ENCODE measurements at regions not wholly inside any gene's neighbourhood (a gene's known extent, or its start where the extent isn't known, plus 50 kb on each side); places are given as distances from the start of the nearest gene placed in this dataset.

DNA sequence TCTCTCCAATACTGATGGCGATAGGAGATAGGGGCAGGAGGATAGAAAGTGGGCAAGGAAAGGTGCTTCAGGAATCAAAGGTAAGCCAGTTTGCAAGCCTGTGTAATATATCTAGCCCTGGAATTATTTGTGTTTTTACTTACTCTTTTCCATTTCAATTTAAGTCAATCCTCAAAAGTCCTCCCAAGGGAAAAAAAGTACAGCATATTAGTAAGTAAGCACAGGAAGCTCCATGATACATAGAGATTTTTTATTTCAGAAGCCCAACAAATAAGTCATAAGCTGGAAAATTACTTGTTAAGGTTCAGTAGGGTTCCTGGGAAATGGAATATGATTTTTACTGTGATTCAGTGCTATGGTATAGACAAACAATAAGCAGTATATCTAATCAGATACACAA is 337.7 kb upstream of the DUSP10 start:
- no peak for DNase-seq (ENCODE audit: extremely low read depth, insufficient read length)
- Histone ChIP-seq H3K27me3 (replicated peaks; ENCODE audit: control insufficient read depth, insufficient read depth, low read length) (no peaks in the 10 kb centered on the region), H3K36me3 (ENCODE audit: control insufficient read depth, insufficient read depth, low read length) (no peaks in the 10 kb centered on the region), H3K4me3 (replicated peaks; ENCODE audit: low read depth, low read length) (no peak overlapping the region)
- TF ChIP-seq, protein P1, sequence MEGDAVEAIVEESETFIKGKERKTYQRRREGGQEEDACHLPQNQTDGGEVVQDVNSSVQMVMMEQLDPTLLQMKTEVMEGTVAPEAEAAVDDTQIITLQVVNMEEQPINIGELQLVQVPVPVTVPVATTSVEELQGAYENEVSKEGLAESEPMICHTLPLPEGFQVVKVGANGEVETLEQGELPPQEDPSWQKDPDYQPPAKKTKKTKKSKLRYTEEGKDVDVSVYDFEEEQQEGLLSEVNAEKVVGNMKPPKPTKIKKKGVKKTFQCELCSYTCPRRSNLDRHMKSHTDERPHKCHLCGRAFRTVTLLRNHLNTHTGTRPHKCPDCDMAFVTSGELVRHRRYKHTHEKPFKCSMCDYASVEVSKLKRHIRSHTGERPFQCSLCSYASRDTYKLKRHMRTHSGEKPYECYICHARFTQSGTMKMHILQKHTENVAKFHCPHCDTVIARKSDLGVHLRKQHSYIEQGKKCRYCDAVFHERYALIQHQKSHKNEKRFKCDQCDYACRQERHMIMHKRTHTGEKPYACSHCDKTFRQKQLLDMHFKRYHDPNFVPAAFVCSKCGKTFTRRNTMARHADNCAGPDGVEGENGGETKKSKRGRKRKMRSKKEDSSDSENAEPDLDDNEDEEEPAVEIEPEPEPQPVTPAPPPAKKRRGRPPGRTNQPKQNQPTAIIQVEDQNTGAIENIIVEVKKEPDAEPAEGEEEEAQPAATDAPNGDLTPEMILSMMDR (IDR thresholded peaks at IDR 0.05; ENCODE audit: insufficient read depth, low read length, poor library complexity, severe bottlenecking): no peak

- no peaks in the 10 kb centered on the region for H3K27me3 ChIP-seq (replicated peaks; ENCODE audit: control insufficient read depth, insufficient read depth, low read length)
- no peak overlapping the region for H3K4me3 ChIP-seq (replicated peaks; ENCODE audit: low read depth, low read length)
- TF ChIP-seq, protein P1 (IDR thresholded peaks at IDR 0.05; ENCODE audit: insufficient read depth, low read length, poor library complexity, severe bottlenecking): no peak
- no peak for DNase-seq (ENCODE audit: extremely low read depth, insufficient read length)
- H3K36me3 ChIP-seq (ENCODE audit: control insufficient read depth, insufficient read depth, low read length): no peaks in the 10 kb centered on the region
Measured at GRCh38 chr1:222077206-222077605, 335.3 kb upstream of the DUSP10 start.

DNA sequence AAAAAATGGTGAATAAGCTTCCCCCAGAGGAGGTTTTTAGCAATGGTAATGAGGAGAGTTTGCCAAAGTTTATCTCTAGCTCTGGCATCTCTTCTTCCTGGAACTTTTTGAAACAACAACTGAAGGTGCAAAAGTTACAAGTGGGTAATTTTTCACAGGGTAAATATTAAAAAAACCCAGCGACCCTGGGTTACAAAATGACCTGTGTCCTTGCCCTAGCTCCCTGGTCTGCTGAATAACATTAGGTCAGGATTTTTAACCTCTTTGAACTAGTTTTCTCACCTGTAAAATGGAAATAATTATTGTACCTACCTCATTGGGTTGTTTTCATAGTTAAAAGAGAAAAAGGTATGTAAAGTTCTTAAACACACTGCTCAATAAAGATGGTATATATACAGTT is 332.4 kb upstream of the DUSP10 start:
- TF ChIP-seq, protein P1 (IDR thresholded peaks at IDR 0.05; ENCODE audit: insufficient read depth, low read length, poor library complexity, severe bottlenecking): no peak
- Histone ChIP-seq H3K27me3 (replicated peaks; ENCODE audit: control insufficient read depth, insufficient read depth, low read length) (no peaks in the 10 kb centered on the region), H3K4me3 (replicated peaks; ENCODE audit: low read depth, low read length) (no peak overlapping the region), H3K36me3 (ENCODE audit: control insufficient read depth, insufficient read depth, low read length) (no peaks in the 10 kb centered on the region)
- DNase-seq (ENCODE audit: extremely low read depth, insufficient read length): no peak

- no peak overlapping the region for H3K4me3 ChIP-seq (replicated peaks; ENCODE audit: low read depth, low read length)
- H3K27me3 ChIP-seq (replicated peaks; ENCODE audit: control insufficient read depth, insufficient read depth, low read length): no peaks in the 10 kb centered on the region
- no peaks in the 10 kb centered on the region for H3K36me3 ChIP-seq (ENCODE audit: control insufficient read depth, insufficient read depth, low read length)
- TF ChIP-seq, protein P1 (IDR thresholded peaks at IDR 0.05; ENCODE audit: insufficient read depth, low read length, poor library complexity, severe bottlenecking): no peak
- DNase-seq (ENCODE audit: extremely low read depth, insufficient read length): no peak
Measured at GRCh38 chr1:222073307-222073995, 331.6 kb upstream of the DUSP10 start.

- no peak for DNase-seq (ENCODE audit: extremely low read depth, insufficient read length)
- no peaks in the 10 kb centered on the region for H3K36me3 ChIP-seq (ENCODE audit: control insufficient read depth, insufficient read depth, low read length)
- no peaks in the 10 kb centered on the region for H3K27me3 ChIP-seq (replicated peaks; ENCODE audit: control insufficient read depth, insufficient read depth, low read length)
- no peak overlapping the region for H3K4me3 ChIP-seq (replicated peaks; ENCODE audit: low read depth, low read length)
- TF ChIP-seq, protein P1 (IDR thresholded peaks at IDR 0.05; ENCODE audit: insufficient read depth, low read length, poor library complexity, severe bottlenecking): no peak
Measured at GRCh38 chr1:222071387-222071786, 329.5 kb upstream of the DUSP10 start.

DNA sequence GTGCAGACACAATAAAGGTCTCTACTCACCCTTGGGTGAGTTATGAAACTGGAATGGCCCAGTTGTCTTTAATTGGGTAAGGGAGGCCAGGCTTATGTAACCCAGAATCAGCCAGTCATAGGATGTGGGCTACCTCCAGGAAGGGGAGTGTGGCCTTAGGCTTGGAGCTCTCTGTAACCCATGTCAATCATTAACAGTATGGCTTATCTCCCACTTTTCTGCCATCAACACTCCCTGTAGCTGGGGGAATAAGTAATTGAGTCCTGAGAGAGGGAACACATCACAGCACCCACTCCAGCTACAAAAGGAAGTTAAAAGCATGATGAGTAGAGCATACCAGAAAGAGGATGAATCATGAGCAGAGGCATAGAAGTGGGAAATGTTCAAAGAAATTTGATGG is 327.0 kb upstream of the DUSP10 start:
- no peak for DNase-seq (ENCODE audit: extremely low read depth, insufficient read length)
- Histone ChIP-seq H3K4me3 (replicated peaks; ENCODE audit: low read depth, low read length) (no peak overlapping the region), H3K36me3 (ENCODE audit: control insufficient read depth, insufficient read depth, low read length) (no peaks in the 10 kb centered on the region), H3K27me3 (replicated peaks; ENCODE audit: control insufficient read depth, insufficient read depth, low read length) (no peaks in the 10 kb centered on the region)
- TF ChIP-seq, protein P1 (IDR thresholded peaks at IDR 0.05; ENCODE audit: insufficient read depth, low read length, poor library complexity, severe bottlenecking): no peak

Data from GM06990 (cell line).